ENCODE measurements at regions not wholly inside any gene's neighbourhood (a gene's known extent, or its start where the extent isn't known, plus 50 kb on each side); places are given as distances from the start of the nearest gene placed in this dataset.

DNA sequence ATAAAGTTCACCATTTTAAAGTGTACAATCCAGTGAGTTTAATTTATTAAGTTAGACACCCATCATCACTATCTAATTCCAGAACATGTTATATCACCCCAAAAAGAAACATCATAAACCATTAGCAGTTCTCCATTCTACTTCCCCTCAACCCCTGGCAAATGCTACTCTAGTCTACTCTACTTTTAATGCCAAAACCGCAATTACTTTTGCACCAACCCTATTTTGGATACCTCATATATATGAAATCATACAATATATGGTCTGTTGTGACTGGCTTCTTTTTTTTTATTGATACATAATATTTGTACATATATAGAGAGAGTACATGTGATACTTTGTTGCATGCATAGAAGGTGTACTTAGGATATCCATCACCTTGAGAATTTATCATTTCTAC, 190.5 kb upstream of the RARB start:
- DNase-seq (ENCODE audit: low spot score) = no peak
- no peak overlapping the region for H2AFZ ChIP-seq (ENCODE audit: low read length)
- no peak overlapping the region for H3K4me3 ChIP-seq (ENCODE audit: low read depth, low read length, poor library complexity, severe bottlenecking)
- no peaks in the 10 kb centered on the region for H3K9me2 ChIP-seq (ENCODE audit: insufficient read depth, low read length)
- H4K20me1 ChIP-seq (ENCODE audit: insufficient read depth, low read length) = no peaks in the 10 kb centered on the region
- no peaks in the 10 kb centered on the region for H3K36me3 ChIP-seq (ENCODE audit: insufficient read depth, low read length)
- intact Hi-C loops (cut with micrococcal nuclease; ENCODE audit: unreplicated experiment) = no loop called here
- H3K9me3 ChIP-seq (ENCODE audit: low read length) = no peaks in the 10 kb centered on the region
- no peak overlapping the region for H3K27ac ChIP-seq (ENCODE audit: low read depth, low read length, poor library complexity, severe bottlenecking)
- ChIA-PET POLR2A (no interaction called here), CTCF (ENCODE audit: unreplicated experiment) (no interaction called here)
- no TSS peak for BruUV-seq (replicated peaks)
- H3K4me1 ChIP-seq (ENCODE audit: insufficient read depth, low read length, poor library complexity, severe bottlenecking) = no peaks in the 10 kb centered on the region
- no peak overlapping the region for H3K4me2 ChIP-seq (ENCODE audit: low read length)
- no peaks in the 10 kb centered on the region for H3K79me2 ChIP-seq (ENCODE audit: insufficient read depth, low read depth, low read length)
- no peak for TF ChIP-seq EZH2phosphoT487 (IDR thresholded peaks at IDR 0.05; ENCODE audit: borderline replicate concordance, low read depth, low read length)
- TF ChIP-seq, protein P1, sequence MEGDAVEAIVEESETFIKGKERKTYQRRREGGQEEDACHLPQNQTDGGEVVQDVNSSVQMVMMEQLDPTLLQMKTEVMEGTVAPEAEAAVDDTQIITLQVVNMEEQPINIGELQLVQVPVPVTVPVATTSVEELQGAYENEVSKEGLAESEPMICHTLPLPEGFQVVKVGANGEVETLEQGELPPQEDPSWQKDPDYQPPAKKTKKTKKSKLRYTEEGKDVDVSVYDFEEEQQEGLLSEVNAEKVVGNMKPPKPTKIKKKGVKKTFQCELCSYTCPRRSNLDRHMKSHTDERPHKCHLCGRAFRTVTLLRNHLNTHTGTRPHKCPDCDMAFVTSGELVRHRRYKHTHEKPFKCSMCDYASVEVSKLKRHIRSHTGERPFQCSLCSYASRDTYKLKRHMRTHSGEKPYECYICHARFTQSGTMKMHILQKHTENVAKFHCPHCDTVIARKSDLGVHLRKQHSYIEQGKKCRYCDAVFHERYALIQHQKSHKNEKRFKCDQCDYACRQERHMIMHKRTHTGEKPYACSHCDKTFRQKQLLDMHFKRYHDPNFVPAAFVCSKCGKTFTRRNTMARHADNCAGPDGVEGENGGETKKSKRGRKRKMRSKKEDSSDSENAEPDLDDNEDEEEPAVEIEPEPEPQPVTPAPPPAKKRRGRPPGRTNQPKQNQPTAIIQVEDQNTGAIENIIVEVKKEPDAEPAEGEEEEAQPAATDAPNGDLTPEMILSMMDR (conservative IDR thresholded peaks at IDR 0.05; ENCODE audit: low read length) = no peak

GRCh38 chr3:25239042-25239441, 189.0 kb upstream of the RARB start:
- no peak for TF ChIP-seq EZH2phosphoT487 (IDR thresholded peaks at IDR 0.05; ENCODE audit: borderline replicate concordance, low read depth, low read length)
- TF ChIP-seq, protein P1 (conservative IDR thresholded peaks at IDR 0.05; ENCODE audit: low read length) = no peak
- POLR2A ChIA-PET = no interaction called here
- H2AFZ ChIP-seq (ENCODE audit: low read length) = no peak overlapping the region
- no peaks in the 10 kb centered on the region for H3K79me2 ChIP-seq (ENCODE audit: insufficient read depth, low read depth, low read length)
- no peaks in the 10 kb centered on the region for H4K20me1 ChIP-seq (ENCODE audit: insufficient read depth, low read length)
- no peak overlapping the region for H3K4me3 ChIP-seq (ENCODE audit: low read depth, low read length, poor library complexity, severe bottlenecking)
- no peaks in the 10 kb centered on the region for H3K36me3 ChIP-seq (ENCODE audit: insufficient read depth, low read length)
- no peaks in the 10 kb centered on the region for H3K9me3 ChIP-seq (ENCODE audit: low read length)
- intact Hi-C loops (cut with micrococcal nuclease; ENCODE audit: unreplicated experiment) = no loop called here
- no peak overlapping the region for H3K27ac ChIP-seq (ENCODE audit: low read depth, low read length, poor library complexity, severe bottlenecking)
- no TSS peak for BruUV-seq (replicated peaks)
- no peak overlapping the region for H3K4me2 ChIP-seq (ENCODE audit: low read length)
- no peaks in the 10 kb centered on the region for H3K9me2 ChIP-seq (ENCODE audit: insufficient read depth, low read length)
- CTCF ChIA-PET (ENCODE audit: unreplicated experiment) = no interaction called here
- DNase-seq (ENCODE audit: low spot score) = no peak
- no peaks in the 10 kb centered on the region for H3K4me1 ChIP-seq (ENCODE audit: insufficient read depth, low read length, poor library complexity, severe bottlenecking)

- H3K4me2 ChIP-seq (ENCODE audit: low read length) = no peak overlapping the region
- H3K4me3 ChIP-seq (ENCODE audit: low read depth, low read length, poor library complexity, severe bottlenecking) = no peak overlapping the region
- H2AFZ ChIP-seq (ENCODE audit: low read length) = no peak overlapping the region
- BruUV-seq (replicated peaks) = no TSS peak
- DNase-seq (ENCODE audit: low spot score) = no peak
- TF ChIP-seq, protein P1 (conservative IDR thresholded peaks at IDR 0.05; ENCODE audit: low read length) = no peak
- TF ChIP-seq EZH2phosphoT487 (IDR thresholded peaks at IDR 0.05; ENCODE audit: borderline replicate concordance, low read depth, low read length) = no peak
- no peaks in the 10 kb centered on the region for H3K9me3 ChIP-seq (ENCODE audit: low read length)
- H3K27ac ChIP-seq (ENCODE audit: low read depth, low read length, poor library complexity, severe bottlenecking) = no peak overlapping the region
- H3K9me2 ChIP-seq (ENCODE audit: insufficient read depth, low read length) = no peaks in the 10 kb centered on the region
- intact Hi-C loops (cut with micrococcal nuclease; ENCODE audit: unreplicated experiment) = no loop called here
- H3K36me3 ChIP-seq (ENCODE audit: insufficient read depth, low read length) = no peaks in the 10 kb centered on the region
- CTCF ChIA-PET (ENCODE audit: unreplicated experiment) = no interaction called here
- no peaks in the 10 kb centered on the region for H3K79me2 ChIP-seq (ENCODE audit: insufficient read depth, low read depth, low read length)
- no peaks in the 10 kb centered on the region for H4K20me1 ChIP-seq (ENCODE audit: insufficient read depth, low read length)
- no peaks in the 10 kb centered on the region for H3K4me1 ChIP-seq (ENCODE audit: insufficient read depth, low read length, poor library complexity, severe bottlenecking)
- POLR2A ChIA-PET = interaction anchor here (0.6 kb wide), 1 partner anchor 709 kb away, joined by 3 read pairs; no protein-coding TSS in a partner anchor
These were observed 181.2 kb upstream of the RARB start for GRCh38 chr3:25246913-25247312.

All from OCI-LY7 (cell line).